Stromal cell of bone marrow (primary cell): ENCODE measurements at regions not wholly inside any gene's neighbourhood (a gene's known extent, or its start where the extent isn't known, plus 50 kb on each side); places are given as distances from the start of the nearest gene placed in this dataset.
"Not testable (repeated sequence)": the region's sequence is repeated elsewhere in the genome, so short reads cannot be mapped to it uniquely, and the experiment has no call there.

Experiments used
- DNase-seq: peaks from one replicate; pipeline ENCODE4 v3.0.0-alpha.2; 2012; ENCODE audit warnings: low read depth

- DNase-seq: not testable (repeated sequence)
Measured at GRCh38 chr16:46387720-46388119, 233.5 kb downstream of the SHCBP1 start.

- not testable (repeated sequence) for DNase-seq
Measured at GRCh38 chr16:46386805-46387620, 234.2 kb downstream of the SHCBP1 start.

GRCh38 chr16:46386110-46386771, 234.9 kb downstream of the SHCBP1 start:
- DNase-seq: not testable (repeated sequence)

DNA sequence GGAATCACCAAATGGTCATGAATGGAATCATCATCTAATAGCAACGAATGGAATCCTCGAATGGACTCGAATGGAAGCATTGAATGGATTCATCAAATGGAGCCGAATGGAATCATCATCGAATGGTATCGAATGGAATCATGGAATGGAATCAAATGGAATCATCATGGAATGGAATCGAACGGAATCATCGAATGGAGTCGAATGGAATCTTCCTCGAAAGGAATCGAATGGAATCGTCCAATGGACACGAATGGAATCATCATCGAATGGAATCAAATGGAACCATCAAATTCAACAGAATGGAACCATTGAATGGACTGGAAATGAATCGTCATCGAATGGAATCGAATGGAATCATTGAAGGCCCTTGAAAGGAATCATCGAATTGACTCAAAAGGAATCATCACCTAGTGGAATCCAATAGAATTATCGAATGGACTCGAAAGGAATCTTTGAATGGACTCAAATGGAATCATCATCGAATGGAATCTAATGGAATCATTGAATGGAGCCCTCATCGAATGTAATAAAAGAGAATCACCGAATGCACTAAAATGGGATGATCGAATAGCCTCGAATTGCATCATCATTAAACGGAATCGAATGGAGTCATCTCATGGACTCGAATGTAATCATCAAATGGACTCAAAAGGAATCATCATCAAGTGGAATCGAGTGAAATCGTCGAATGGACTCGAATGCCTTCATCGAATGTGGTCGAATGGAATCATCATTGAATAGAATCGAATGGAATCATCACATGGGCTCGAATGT, 236.7 kb downstream of the SHCBP1 start:
- not testable (repeated sequence) for DNase-seq

- not testable (repeated sequence) for DNase-seq
Measured at GRCh38 chr16:46383581-46383980, 237.6 kb downstream of the SHCBP1 start.

- DNase-seq: not testable (repeated sequence)
Measured at GRCh38 chr16:46382791-46383541, 238.2 kb downstream of the SHCBP1 start.

DNA sequence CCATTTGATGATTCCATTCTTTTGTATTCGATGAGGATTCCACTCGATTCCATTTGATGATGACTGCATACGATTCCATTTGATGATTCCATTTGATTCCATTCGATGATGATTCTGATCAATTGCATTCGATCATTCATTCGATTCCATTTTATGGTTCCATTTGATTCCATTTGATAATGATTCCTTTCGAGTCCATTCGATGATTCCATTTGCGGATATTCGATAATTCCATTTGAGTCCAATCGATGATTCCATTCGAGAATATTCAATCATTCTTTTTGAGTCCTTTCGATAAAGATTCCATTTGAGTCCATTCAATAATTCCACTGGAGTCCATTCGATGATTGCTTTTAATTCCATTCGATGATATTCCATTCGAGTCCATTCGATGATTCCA, 239.1 kb downstream of the SHCBP1 start:
- not testable (repeated sequence) for DNase-seq

GRCh38 chr16:46381344-46381743, 239.8 kb downstream of the SHCBP1 start:
- DNase-seq: not testable (repeated sequence)
